Liver (tissue), 8 donors: ENCODE measurements at regions not wholly inside any gene's neighbourhood (a gene's known extent, or its start where the extent isn't known, plus 50 kb on each side); places are given as distances from the start of the nearest gene placed in this dataset.

Source experiments
- DNase-seq: peaks from one replicate; pipeline ENCODE4 v3.0.0-alpha.2; 2017; ENCODE audit warnings: low spot score
- H3K27ac ChIP-seq, 2 donors: one replicate each; pipeline ENCODE4 v1.7.0; 2013; ENCODE audit warnings: inconsistent platforms in 2 of 2, low read length in 2 of 2, control low read depth in 1 of 2, low read depth in 1 of 2, mild to moderate bottlenecking in 1 of 2
- H3K27me3 ChIP-seq, 4 donors: one replicate each; pipeline versions ENCODE4 v1.6.1 to v1.7.0; 2013; ENCODE audit warnings: low read length in 3 of 4, inconsistent platforms in 1 of 4, mild to moderate bottlenecking in 1 of 4, moderate library complexity in 1 of 4; ENCODE audit not compliant: control insufficient read depth in 4 of 4, insufficient read depth in 4 of 4
- H3K36me3 ChIP-seq, 4 donors: one replicate each; pipeline versions ENCODE4 v1.6.1 to v1.7.0; 2013; ENCODE audit warnings: low read length in 3 of 4, mild to moderate bottlenecking in 3 of 4, low read depth in 1 of 4, moderate library complexity in 1 of 4; ENCODE audit not compliant: control insufficient read depth in 4 of 4, insufficient read depth in 3 of 4
- H3K4me1 ChIP-seq, 4 donors: one replicate each; pipeline versions ENCODE4 v1.6.1 to v1.7.0; 2013; ENCODE audit warnings: low read length in 3 of 4, mild to moderate bottlenecking in 3 of 4, moderate library complexity in 1 of 4; ENCODE audit not compliant: control insufficient read depth in 4 of 4, insufficient read depth in 4 of 4
- H3K4me3 ChIP-seq, 3 donors: one replicate each; pipeline versions ENCODE4 v1.6.1 to v1.7.0; 2013; ENCODE audit warnings: low read length in 3 of 3, control low read depth in 1 of 3, low read depth in 1 of 3, mild to moderate bottlenecking in 1 of 3
- H3K9ac ChIP-seq, 2 donors: one replicate each; pipeline ENCODE4 v1.7.0; 2013; ENCODE audit warnings: low read length in 2 of 2, mild to moderate bottlenecking in 2 of 2, moderate library complexity in 2 of 2, control low read depth in 1 of 2, low read depth in 1 of 2
- H3K9me3 ChIP-seq, 4 donors: one replicate each; pipeline versions ENCODE4 v1.6.1 to v1.7.0; 2013; ENCODE audit warnings: low read length in 3 of 4; ENCODE audit not compliant: control insufficient read depth in 4 of 4
- ATF3 ChIP-seq: IDR thresholded peaks from 2 replicates; pipeline ENCODE4 v1.6.1; 2016; ENCODE audit warnings: antibody characterized with exemption
- CTCF ChIP-seq: fragments of 150-350 bp; IDR thresholded peaks from 2 replicates; pipeline ENCODE4 v1.5.1; 2017; ENCODE audit warnings: improper control_type of control experiment, low read depth, low read length; ENCODE audit not compliant: missing input control
- EGR1 ChIP-seq, 2 donors: IDR thresholded peaks; 2 replicates each; pipeline ENCODE4 v1.6.1; 2016 to 2018; ENCODE audit warnings: antibody characterized with exemption in 2 of 2, low read depth in 2 of 2
- FOXA1 ChIP-seq: IDR thresholded peaks from 2 replicates; pipeline ENCODE4 v1.6.1; 2016; ENCODE audit warnings: antibody characterized with exemption
- FOXA2 ChIP-seq: IDR thresholded peaks from 2 replicates; pipeline ENCODE4 v1.6.1; 2016; ENCODE audit warnings: antibody characterized with exemption
- GABPA ChIP-seq, 2 donors: IDR thresholded peaks in 1 of 2; conservative IDR thresholded peaks in 1 of 2; 2 replicates each; pipeline ENCODE4 v1.6.1; 2016; ENCODE audit warnings: antibody characterized with exemption in 2 of 2, mild to moderate bottlenecking in 1 of 2, moderate library complexity in 1 of 2
- HNF4A ChIP-seq, 2 donors: conservative IDR thresholded peaks; 2 replicates each; pipeline ENCODE4 v1.6.1; 2016; ENCODE audit warnings: antibody characterized with exemption in 2 of 2, mild to moderate bottlenecking in 2 of 2
- HNF4G ChIP-seq: IDR thresholded peaks from 2 replicates; pipeline ENCODE4 v1.6.1; 2016; ENCODE audit warnings: antibody characterized with exemption
- JUND ChIP-seq, 2 donors: IDR thresholded peaks; 2 replicates each; pipeline ENCODE4 v1.6.1; 2016; ENCODE audit warnings: antibody characterized with exemption in 2 of 2
- MAX ChIP-seq: IDR thresholded peaks from 2 replicates; pipeline ENCODE4 v1.6.1; 2016; ENCODE audit warnings: antibody characterized with exemption
- NR2F2 ChIP-seq: IDR thresholded peaks from 2 replicates; pipeline ENCODE4 v1.6.1; 2016; ENCODE audit warnings: antibody characterized with exemption
- RAD21 ChIP-seq, 2 donors: IDR thresholded peaks; 2 replicates each; pipeline ENCODE4 v1.6.1; 2016; ENCODE audit warnings: antibody characterized with exemption in 2 of 2, mild to moderate bottlenecking in 2 of 2
- REST ChIP-seq: IDR thresholded peaks from 2 replicates; pipeline ENCODE4 v1.6.1; 2016; ENCODE audit warnings: antibody characterized with exemption, mild to moderate bottlenecking
- RXRA ChIP-seq, 2 donors: IDR thresholded peaks; 2 replicates each; pipeline ENCODE4 v1.6.1; 2017 to 2018; ENCODE audit warnings: antibody characterized with exemption in 2 of 2, mild to moderate bottlenecking in 1 of 2
- SP1 ChIP-seq: IDR thresholded peaks from 2 replicates; pipeline ENCODE4 v1.6.1; 2018; ENCODE audit warnings: antibody characterized with exemption, mild to moderate bottlenecking
- TAF1 ChIP-seq: conservative IDR thresholded peaks from 2 replicates; pipeline ENCODE4 v1.6.1; 2016; ENCODE audit warnings: antibody characterized with exemption, mild to moderate bottlenecking
- YY1 ChIP-seq: IDR thresholded peaks from 2 replicates; pipeline ENCODE4 v1.6.1; 2016; ENCODE audit warnings: antibody characterized with exemption, mild to moderate bottlenecking
- ZBTB33 ChIP-seq: IDR thresholded peaks from 2 replicates; pipeline ENCODE4 v1.6.1; 2016; ENCODE audit warnings: antibody characterized with exemption
- WGBS: extraction: QIAGEN DNeasy Blood & Tissue Kit; methylation state at CpG from one replicate; pipeline ENCODE4 v1.1.7; 2013; 5-methylcytosine and 5-hydroxymethylcytosine counted together
- donor health status: healthy.
- donor health status: healthy.
- donor health status: healthy.
- donor health status: healthy.
- donor health status: healthy.

- Histone ChIP-seq H3K27me3 (no peaks in the 10 kb centered on the region), H3K4me3 (no peak overlapping the region), H3K36me3 (no peaks in the 10 kb centered on the region), H3K27ac (no peak overlapping the region), H3K4me1 (no peaks in the 10 kb centered on the region), H3K9ac (no peak overlapping the region), H3K9me3 (no peaks in the 10 kb centered on the region)
- no peak for DNase-seq
- TF ChIP-seq JUND (IDR thresholded peaks at IDR 0.05): no peak
- no peak for TF ChIP-seq EGR1 (IDR thresholded peaks at IDR 0.05; ENCODE audit: low read depth in 2 of 2)
- TF ChIP-seq ZBTB33: no peak
- no peak for TF ChIP-seq SP1
- TF ChIP-seq FOXA1: no peak
- no peak for TF ChIP-seq NR2F2
- TF ChIP-seq YY1: no peak
- no peak for TF ChIP-seq GABPA (IDR thresholded peaks at IDR 0.05 in 1 of 2, conservative IDR thresholded peaks at IDR 0.05 in 1 of 2)
- no peak for TF ChIP-seq ATF3
- TF ChIP-seq TAF1: no peak
- no peak for TF ChIP-seq MAX
- TF ChIP-seq RXRA (IDR thresholded peaks at IDR 0.05): no peak
- no peak for TF ChIP-seq RAD21 (IDR thresholded peaks at IDR 0.05)
- TF ChIP-seq HNF4G: no peak
- TF ChIP-seq FOXA2: no peak
- no peak for TF ChIP-seq REST
- TF ChIP-seq HNF4A (conservative IDR thresholded peaks at IDR 0.05): no peak
- no peak for TF ChIP-seq CTCF
- 97% methylated on average over 1 of the region's 1 CpG for WGBS
Observed at GRCh38 chr12:68499616-68500015, 111.1 kb upstream of the RAP1B start.

- DNase-seq: no peak
- WGBS: 79% methylated on average over 3 of the region's 3 CpGs
- no peak overlapping the region for H3K9ac ChIP-seq
- H3K36me3 ChIP-seq: no peaks in the 10 kb centered on the region
- H3K4me3 ChIP-seq: no peak overlapping the region
- H3K27me3 ChIP-seq: no peaks in the 10 kb centered on the region
- no peaks in the 10 kb centered on the region for H3K4me1 ChIP-seq
- no peak overlapping the region for H3K27ac ChIP-seq
- no peaks in the 10 kb centered on the region for H3K9me3 ChIP-seq
- TF ChIP-seq MAX (no peak), FOXA2 (no peak), GABPA (IDR thresholded peaks at IDR 0.05 in 1 of 2, conservative IDR thresholded peaks at IDR 0.05 in 1 of 2) (no peak), ZBTB33 (no peak), TAF1 (no peak), FOXA1 (no peak), NR2F2 (no peak), SP1 (no peak), YY1 (no peak), HNF4G (no peak), RAD21 (IDR thresholded peaks at IDR 0.05) (no peak), ATF3 (no peak), CTCF (no peak), HNF4A (conservative IDR thresholded peaks at IDR 0.05) (no peak), RXRA (IDR thresholded peaks at IDR 0.05) (no peak), JUND (IDR thresholded peaks at IDR 0.05) (no peak), EGR1 (IDR thresholded peaks at IDR 0.05; ENCODE audit: low read depth in 2 of 2) (no peak)
Observed at GRCh38 chr12:68501226-68501625, 109.5 kb upstream of the RAP1B start.
